ENCODE measurements at regions not wholly inside any gene's neighbourhood (a gene's known extent, or its start where the extent isn't known, plus 50 kb on each side); places are given as distances from the start of the nearest gene placed in this dataset.

DNA sequence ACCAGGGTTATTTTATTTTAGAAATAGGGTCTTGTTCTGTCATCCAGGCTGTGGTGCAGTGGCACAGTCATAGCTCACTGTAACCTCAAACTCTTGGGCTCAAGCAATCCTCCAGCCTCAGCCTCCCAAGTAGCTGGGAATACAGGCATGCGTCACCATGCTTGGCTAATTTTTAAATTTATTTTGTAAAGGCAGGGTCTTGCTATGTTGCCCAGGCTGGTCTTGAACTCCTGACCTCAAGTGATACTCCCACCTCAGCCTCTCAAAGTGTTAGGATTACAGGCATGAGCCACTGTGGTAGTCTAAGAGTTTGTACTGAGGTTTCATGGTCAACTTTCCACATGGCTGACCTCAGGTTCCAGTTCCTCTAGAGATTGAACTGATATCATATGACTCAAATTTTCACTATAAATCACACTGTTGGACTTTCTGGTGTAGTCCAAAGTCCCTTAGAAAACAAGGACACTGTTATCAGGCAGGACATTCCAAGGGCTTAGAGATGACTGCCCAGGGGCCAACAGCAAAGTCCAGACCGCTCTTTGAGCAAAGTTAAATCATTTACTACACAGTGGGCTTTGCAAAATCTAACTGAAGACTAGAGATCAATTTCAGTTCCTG, 82.0 kb upstream of the MEX3C start:
- TF ChIP-seq, protein P1, sequence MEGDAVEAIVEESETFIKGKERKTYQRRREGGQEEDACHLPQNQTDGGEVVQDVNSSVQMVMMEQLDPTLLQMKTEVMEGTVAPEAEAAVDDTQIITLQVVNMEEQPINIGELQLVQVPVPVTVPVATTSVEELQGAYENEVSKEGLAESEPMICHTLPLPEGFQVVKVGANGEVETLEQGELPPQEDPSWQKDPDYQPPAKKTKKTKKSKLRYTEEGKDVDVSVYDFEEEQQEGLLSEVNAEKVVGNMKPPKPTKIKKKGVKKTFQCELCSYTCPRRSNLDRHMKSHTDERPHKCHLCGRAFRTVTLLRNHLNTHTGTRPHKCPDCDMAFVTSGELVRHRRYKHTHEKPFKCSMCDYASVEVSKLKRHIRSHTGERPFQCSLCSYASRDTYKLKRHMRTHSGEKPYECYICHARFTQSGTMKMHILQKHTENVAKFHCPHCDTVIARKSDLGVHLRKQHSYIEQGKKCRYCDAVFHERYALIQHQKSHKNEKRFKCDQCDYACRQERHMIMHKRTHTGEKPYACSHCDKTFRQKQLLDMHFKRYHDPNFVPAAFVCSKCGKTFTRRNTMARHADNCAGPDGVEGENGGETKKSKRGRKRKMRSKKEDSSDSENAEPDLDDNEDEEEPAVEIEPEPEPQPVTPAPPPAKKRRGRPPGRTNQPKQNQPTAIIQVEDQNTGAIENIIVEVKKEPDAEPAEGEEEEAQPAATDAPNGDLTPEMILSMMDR (IDR thresholded peaks at IDR 0.05), result no peak
- TF ChIP-seq EZH2 (IDR thresholded peaks at IDR 0.05), result no peak

All from neural progenitor cell (in vitro differentiated cells).